IMR-90 (cell line): ENCODE measurements at regions not wholly inside any gene's neighbourhood (a gene's known extent, or its start where the extent isn't known, plus 50 kb on each side); places are given as distances from the start of the nearest gene placed in this dataset.

Source experiments
- ATAC-seq: fragments of 200-7000 bp; cut with Tn5 transposase; 2 replicates; pipeline ENCODE4 v1.9.1; 2020; ENCODE audit warnings: low read depth, mild to moderate bottlenecking, moderate library complexity
- BruUV-seq: library from RNA; stranded (reverse); fragments of 400-500 nt; replicated peaks from 2 replicates; lab custom pipeline; 2021; lab: Mats Ljungman, UMichigan
- CTCF ChIA-PET: fragments of 300-600 bp; formaldehyde crosslinking; extraction: SDS; loops from one replicate; lab custom pipeline; 2021; ENCODE audit warnings: antibody characterized with exemption; lab: Yijun Ruan, JAX
- POLR2A ChIA-PET: fragments of 300-600 bp; sonication (Branson Sonifier 250); formaldehyde crosslinking; loops from one replicate; lab custom pipeline; 2022; ENCODE audit warnings: antibody characterized with exemption; ENCODE audit not compliant: unreplicated experiment; lab: Charles Lee
- DNase-seq: peaks from one replicate; pipeline ENCODE4 v3.0.0; 2013
- H2AFZ ChIP-seq: replicated peaks from 2 replicates; pipeline ENCODE3; 2013; ENCODE audit warnings: low read length, mild to moderate bottlenecking; ENCODE audit not compliant: poor library complexity
- H2AK5ac ChIP-seq: 2 replicates; pipeline ENCODE4 v1.6.1; 2013; ENCODE audit warnings: low read depth, low read length, inconsistent platforms
- H2AK9ac ChIP-seq: replicated peaks from 2 replicates; pipeline ENCODE3; 2013; ENCODE audit warnings: mild to moderate bottlenecking, low read depth, low read length, moderate library complexity; ENCODE audit not compliant: poor library complexity
- H2BK120ac ChIP-seq: 2 replicates; pipeline ENCODE4 v1.6.1; 2013; ENCODE audit warnings: low read depth, low read length, inconsistent platforms
- H2BK15ac ChIP-seq: 3 replicates; pipeline ENCODE4 v1.6.1; 2013; ENCODE audit warnings: low read depth, low read length, inconsistent platforms
- H2BK20ac ChIP-seq: 2 replicates; pipeline ENCODE4 v1.6.1; 2013; ENCODE audit warnings: low read depth, mild to moderate bottlenecking, inconsistent platforms, low read length, moderate library complexity
- H2BK5ac ChIP-seq: 2 replicates; pipeline ENCODE4 v1.6.1; 2013; ENCODE audit warnings: mild to moderate bottlenecking, low read depth, low read length, inconsistent platforms; ENCODE audit not compliant: poor library complexity, severe bottlenecking
- H3K14ac ChIP-seq: replicated peaks from 2 replicates; pipeline ENCODE4 v1.6.1; 2013; ENCODE audit warnings: low read depth, low read length, inconsistent platforms
- H3K18ac ChIP-seq: 2 replicates; pipeline ENCODE4 v1.6.1; 2013; ENCODE audit warnings: low read depth, low read length, control low read depth
- H3K23ac ChIP-seq: 2 replicates; pipeline ENCODE4 v1.6.1; 2013; ENCODE audit warnings: low read depth, low read length, inconsistent platforms
- H3K27ac ChIP-seq: 2 replicates; pipeline ENCODE4 v1.5.1; 2013; ENCODE audit warnings: mild to moderate bottlenecking, control low read depth, low read length; ENCODE audit not compliant: insufficient read depth
- H3K27me3 ChIP-seq: 2 replicates; pipeline ENCODE4 v1.6.1; 2013; ENCODE audit warnings: low read length; ENCODE audit not compliant: control insufficient read depth, insufficient read depth
- H3K36me3 ChIP-seq: 2 replicates; pipeline ENCODE4 v1.6.1; 2013; ENCODE audit warnings: low read length, mixed read lengths; ENCODE audit not compliant: control insufficient read depth, insufficient read depth
- H3K4ac ChIP-seq: 2 replicates; pipeline ENCODE4 v1.6.1; 2013; ENCODE audit warnings: low read depth, low read length, inconsistent platforms
- H3K4me1 ChIP-seq: 2 replicates; pipeline ENCODE4 v1.6.1; 2013; ENCODE audit warnings: low read length, mixed read lengths; ENCODE audit not compliant: control insufficient read depth, insufficient read depth
- H3K4me2 ChIP-seq: 2 replicates; pipeline ENCODE4 v1.6.1; 2013; ENCODE audit warnings: low read depth, mild to moderate bottlenecking, control low read depth, low read length, moderate library complexity
- H3K4me3 ChIP-seq: 2 replicates; pipeline ENCODE4 v1.5.1; 2013; ENCODE audit warnings: low read depth, mild to moderate bottlenecking, control low read depth, low read length, moderate library complexity; ENCODE audit not compliant: insufficient read depth
- H3K56ac ChIP-seq: 2 replicates; pipeline ENCODE4 v1.6.1; 2013; ENCODE audit warnings: low read length, inconsistent platforms; ENCODE audit not compliant: insufficient read depth; ENCODE audit errors: extremely low read depth
- H3K79me1 ChIP-seq, 2 experiments: 2 replicates each; pipeline ENCODE4 v1.6.1; 2013; ENCODE audit warnings: low read length in 2 of 2, inconsistent platforms in 1 of 2, low read depth in 1 of 2
- H3K9ac ChIP-seq: 2 replicates; pipeline ENCODE4 v1.6.1; 2013; ENCODE audit warnings: low read depth, low read length, control low read depth
- H3K9me1 ChIP-seq: 2 replicates; pipeline ENCODE4 v1.6.1; 2013; ENCODE audit warnings: low read length, inconsistent platforms; ENCODE audit not compliant: insufficient read depth
- H3K9me3 ChIP-seq: 2 replicates; pipeline ENCODE4 v1.6.1; 2013; ENCODE audit warnings: low read length; ENCODE audit not compliant: control insufficient read depth, insufficient read depth
- H4K20me1 ChIP-seq: 2 replicates; pipeline ENCODE4 v1.6.1; 2013; ENCODE audit warnings: low read length, inconsistent platforms; ENCODE audit not compliant: insufficient read depth
- H4K5ac ChIP-seq: 2 replicates; pipeline ENCODE4 v1.6.1; 2013; ENCODE audit warnings: mild to moderate bottlenecking, low read depth, low read length, control low read depth
- H4K8ac ChIP-seq, 2 experiments: 2 replicates each; pipeline ENCODE4 v1.6.1; 2013; ENCODE audit warnings: low read depth in 2 of 2, low read length in 2 of 2, control low read depth in 1 of 2, inconsistent platforms in 1 of 2
- H4K91ac ChIP-seq: 2 replicates; pipeline ENCODE4 v1.6.1; 2013; ENCODE audit warnings: low read depth, low read length, inconsistent platforms; ENCODE audit not compliant: insufficient read depth
- CHD1 ChIP-seq: IDR thresholded peaks from 2 replicates; pipeline ENCODE4 v1.6.1; 2012; ENCODE audit warnings: low read depth, low read length, improper control_type of control experiment
- ELK1 ChIP-seq: fragments of 150-350 bp; IDR thresholded peaks from 2 replicates; pipeline ENCODE4 v1.6.1; 2016; ENCODE audit warnings: low read depth, mild to moderate bottlenecking, low read length, moderate library complexity, borderline replicate concordance
- MAZ ChIP-seq: IDR thresholded peaks from 2 replicates; pipeline ENCODE4 v1.6.1; 2012; ENCODE audit warnings: low read depth, mild to moderate bottlenecking, low read length, improper control_type of control experiment, moderate library complexity, borderline replicate concordance
- MXI1 ChIP-seq: IDR thresholded peaks from 2 replicates; pipeline ENCODE4 v1.6.1; 2012; ENCODE audit warnings: low read depth, mild to moderate bottlenecking, low read length, moderate library complexity, borderline replicate concordance
- POLR2A ChIP-seq: IDR thresholded peaks from 2 replicates; pipeline ENCODE4 v1.6.1; 2012; ENCODE audit warnings: mild to moderate bottlenecking, low read depth, low read length
- RCOR1 ChIP-seq: IDR thresholded peaks from 2 replicates; pipeline ENCODE4 v1.6.1; 2012; ENCODE audit warnings: mild to moderate bottlenecking, low read length, improper control_type of control experiment; ENCODE audit not compliant: insufficient replicate concordance
- WGBS, 2 experiments: methylation state at CpG; one replicate each; pipeline versions ENCODE4 v1.1.5 to v1.1.7; 2013; ENCODE audit warnings: missing lambda C conversion rate in 2 of 2; ENCODE audit not compliant: insufficient read length in 1 of 2; ENCODE audit errors: extremely low coverage in 2 of 2; 5-methylcytosine and 5-hydroxymethylcytosine counted together
- dilution Hi-C: fragments of 300-500 bp; cut with HindIII; formaldehyde crosslinking; loops from one replicate; pipeline ENCODE4 v1.14.3; 2018; ENCODE audit warnings: low sequenced_read_pairs; ENCODE audit not compliant: unreplicated experiment
- in situ Hi-C: fragments of 300-500 bp; cut with MboI; formaldehyde crosslinking; loops from 3 replicates; pipeline ENCODE4 v1.14.3; 2019; ENCODE audit warnings: low sequenced_read_pairs, inconsistent platforms, mixed read lengths
- intact Hi-C: fragments of 100-400 bp; cut with micrococcal nuclease; formaldehyde crosslinking; loops from 2 replicates; pipeline ENCODE4 v1.10.0; 2022

GRCh38 chr14:30158299-30158698 lies 230.7 kb upstream of the PRKD1 start:
- H2AK5ac ChIP-seq = no peak overlapping the region

More at GRCh38 chr14:30158299-30158698, 230.7 kb upstream of the PRKD1 start:
- Histone ChIP-seq H3K4me2 (no peak overlapping the region; the same call in 1 of the 2 replicates), H3K9me1 (no peaks in the 10 kb centered on the region), H2BK5ac (no peak overlapping the region), H3K36me3 (no peaks in the 10 kb centered on the region), H2AK9ac (no peak overlapping the region), H3K4me3 (no peak overlapping the region), H3K79me1 (no peaks in the 10 kb centered on the region), H3K27me3 (no peaks in the 10 kb centered on the region), H3K27ac (no peak overlapping the region), H3K14ac (no peak overlapping the region), H3K23ac (no peak overlapping the region), H3K4ac (no peak overlapping the region), H4K5ac (peak overlapping the region; percentile 53), H2AFZ (no peak overlapping the region), H4K8ac (no peak overlapping the region), H3K9ac (no peak overlapping the region), H2BK15ac (no peak overlapping the region), H3K56ac (no peak overlapping the region), H2BK120ac (no peak overlapping the region), H4K91ac (no peak overlapping the region), H3K9me3 (no peaks in the 10 kb centered on the region), H3K18ac (peak overlapping the region; percentile 60), H4K20me1 (no peaks in the 10 kb centered on the region), H2BK20ac (no peak overlapping the region), H3K4me1 (peaks cover 4% of the 10 kb centered on the region; the same call in 1 of the 2 replicates)
- ATAC-seq (no peak; the same call in 1 of the 2 replicates), DNase-seq (no peak)
- dilution Hi-C loops = no loop called here
- in situ Hi-C loops = no loop called here
- ChIA-PET POLR2A (no interaction called here), CTCF (interaction anchor here (0.6 kb wide), 1 partner anchor 860 kb away, joined by 8 read pairs; no protein-coding TSS in a partner anchor)
- TF ChIP-seq ELK1 (no peak), RCOR1 (no peak), MAZ (no peak), CHD1 (no peak), MXI1 (no peak), POLR2A (no peak)
- intact Hi-C loops = no loop called here
- BruUV-seq = no TSS peak
- WGBS, 2 experiments = no CpG with 5 or more reads among the region's 5 CpGs
